ENCODE measurements at regions not wholly inside any gene's neighbourhood (a gene's known extent, or its start where the extent isn't known, plus 50 kb on each side); places are given as distances from the start of the nearest gene placed in this dataset.
"Not testable (repeated sequence)": the region's sequence is repeated elsewhere in the genome, so short reads cannot be mapped to it uniquely, and the experiment has no call there.

DNA sequence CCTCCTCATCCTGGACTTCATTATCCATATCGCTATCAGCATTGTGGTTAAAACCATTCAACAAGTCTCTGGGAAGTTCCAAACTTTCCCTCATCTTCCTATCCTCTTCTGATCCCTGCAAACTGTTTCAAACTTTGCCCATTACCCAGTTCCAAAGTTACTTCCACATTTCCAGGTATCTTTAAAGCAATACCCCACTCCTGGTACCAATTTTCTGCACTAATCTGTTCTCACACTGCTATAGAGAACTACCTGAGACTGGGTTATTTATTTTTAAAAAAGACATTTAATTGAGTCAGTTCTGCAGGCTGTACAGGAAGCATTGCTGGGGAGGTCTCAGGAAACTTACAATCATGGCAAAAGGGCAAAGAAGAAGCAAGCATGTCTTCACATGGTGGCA is 147.3 kb downstream of the ARL4A start:
- DNase-seq = no peak

DNA sequence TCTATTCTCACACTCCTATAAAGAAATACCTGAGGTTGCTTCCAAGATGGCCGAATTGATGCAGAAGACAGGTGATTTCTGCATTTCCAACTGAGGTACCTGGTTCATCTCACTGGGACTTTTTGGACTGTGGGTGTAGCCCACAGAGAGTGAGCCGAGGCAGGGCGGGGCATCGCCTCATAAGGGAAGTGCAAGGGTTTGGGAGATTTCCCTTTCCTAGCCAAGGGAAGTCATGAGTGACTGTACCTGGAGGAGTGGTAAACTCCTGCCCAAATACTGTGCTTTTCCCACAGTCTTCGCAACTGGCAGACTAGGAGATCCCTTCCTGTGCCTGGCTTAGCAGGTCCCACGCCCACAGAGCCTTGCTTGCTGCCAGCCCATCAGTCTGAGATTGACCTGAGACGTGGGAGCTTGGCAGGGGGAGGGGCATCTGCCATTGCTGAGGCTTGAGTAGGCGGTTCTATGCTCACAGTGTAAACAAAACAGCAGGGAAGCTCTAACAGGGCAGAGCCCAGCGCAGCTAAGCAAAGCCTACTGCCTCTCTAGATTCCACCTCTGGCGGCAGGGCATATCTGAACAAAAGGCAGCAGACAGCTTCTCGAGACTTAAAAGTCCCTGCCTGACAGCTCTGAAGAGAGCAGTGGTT is 152.2 kb downstream of the ARL4A start:
- DNase-seq = no peak

DNA sequence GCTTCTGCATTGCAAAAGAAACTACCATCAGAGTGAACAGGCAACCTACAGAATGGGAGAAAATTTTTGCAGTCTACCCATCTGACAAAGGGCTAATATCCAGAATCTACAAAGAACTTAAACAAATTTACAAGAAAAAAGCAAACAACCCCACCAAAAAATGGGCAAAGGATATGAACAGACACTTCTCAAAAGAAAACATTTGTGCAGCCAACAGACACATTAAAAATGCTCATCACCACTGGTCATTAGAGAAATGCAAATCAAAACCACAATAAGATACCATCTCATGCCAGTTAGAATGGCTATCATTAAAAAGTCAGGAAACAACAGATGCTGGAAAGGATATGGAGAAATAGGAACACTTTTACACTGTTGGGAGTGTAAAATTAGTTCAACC is 157.3 kb downstream of the ARL4A start:
- not testable (repeated sequence) for DNase-seq

DNA sequence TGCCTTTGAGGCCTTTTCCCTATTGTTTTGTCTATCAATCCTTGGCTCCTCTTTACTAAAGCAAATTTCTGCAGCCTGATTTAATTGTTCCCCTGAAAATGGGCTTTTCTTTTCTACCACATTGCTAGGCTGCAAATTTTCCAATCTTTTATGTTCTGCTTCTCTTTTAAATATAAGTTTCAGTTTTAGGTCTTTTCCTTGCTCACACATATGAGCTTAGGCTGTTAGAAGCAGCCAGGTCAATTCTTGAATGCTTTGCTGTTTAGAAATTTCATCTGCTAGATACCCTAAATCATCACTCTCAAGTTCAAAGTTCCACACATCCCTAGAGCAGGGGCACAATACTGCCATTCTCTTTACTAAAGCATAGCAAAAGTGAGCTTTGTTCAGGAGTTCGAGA is 159.6 kb downstream of the ARL4A start:
- DNase-seq = no peak

- no peak for DNase-seq
Measured at GRCh38 chr7:12851142-12851541, 163.7 kb downstream of the ARL4A start.

GRCh38 chr7:12851841-12852240 is 164.4 kb downstream of the ARL4A start:
- DNase-seq = no peak

DNA sequence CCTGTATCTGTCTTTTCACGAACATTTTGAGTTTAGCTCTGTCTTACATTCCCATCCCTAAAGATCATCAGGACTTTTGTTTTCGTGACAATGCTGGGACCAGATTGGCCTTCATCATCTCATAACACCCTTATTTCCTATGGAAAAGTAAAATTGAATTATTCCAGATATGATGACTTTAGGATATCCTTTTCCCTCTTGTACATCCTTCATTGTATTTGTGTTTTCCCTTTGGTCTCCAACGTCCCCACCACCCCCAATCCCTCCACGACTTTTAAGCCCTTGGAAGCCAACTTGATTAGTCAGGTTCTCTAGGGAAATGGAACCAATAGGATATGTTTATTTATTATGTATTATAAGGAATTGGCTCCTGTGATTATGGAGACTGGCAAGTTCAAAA is 167.6 kb downstream of the ARL4A start:
- DNase-seq = no peak

DNA sequence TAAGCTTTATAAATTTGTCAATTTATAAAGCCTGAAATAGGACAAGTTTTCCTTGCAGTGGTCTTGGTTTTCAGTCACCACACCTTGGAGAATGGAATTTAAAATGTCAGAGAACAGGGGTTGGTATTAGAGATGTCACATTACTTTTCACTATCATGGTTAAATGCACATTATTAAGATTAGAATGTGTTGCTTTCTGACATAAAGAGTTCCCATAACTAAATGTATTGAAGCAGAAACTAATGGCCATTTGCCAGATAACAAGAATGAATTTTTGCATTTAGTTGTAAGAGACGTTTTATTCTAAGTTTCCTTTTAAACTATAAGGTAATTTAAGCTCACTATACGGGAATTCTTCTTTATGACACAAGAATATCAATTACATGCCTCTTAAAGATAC is 172.3 kb downstream of the ARL4A start:
- no peak for DNase-seq

DNA sequence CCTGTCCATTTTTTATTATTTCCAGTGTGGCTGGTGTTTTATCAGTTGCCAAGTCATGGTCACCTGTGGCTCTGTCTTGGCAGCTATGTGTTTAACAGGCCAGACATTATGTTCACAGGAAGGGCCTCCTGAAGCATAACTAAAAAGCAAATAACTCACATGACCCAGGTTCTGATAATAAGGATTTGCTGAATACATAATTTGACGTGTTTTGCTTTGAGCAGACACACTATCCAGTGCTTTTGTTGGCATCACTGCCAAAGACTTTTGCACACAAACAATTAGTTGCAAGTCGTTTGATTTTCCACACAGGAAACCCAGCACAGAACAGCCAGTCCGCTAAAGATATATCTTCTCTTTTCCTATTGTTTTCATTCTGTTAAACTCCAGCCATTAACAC is 173.6 kb downstream of the ARL4A start:
- no peak for DNase-seq

- DNase-seq = no peak
Measured at GRCh38 chr7:12862146-12862545, 174.7 kb downstream of the ARL4A start.

DNA sequence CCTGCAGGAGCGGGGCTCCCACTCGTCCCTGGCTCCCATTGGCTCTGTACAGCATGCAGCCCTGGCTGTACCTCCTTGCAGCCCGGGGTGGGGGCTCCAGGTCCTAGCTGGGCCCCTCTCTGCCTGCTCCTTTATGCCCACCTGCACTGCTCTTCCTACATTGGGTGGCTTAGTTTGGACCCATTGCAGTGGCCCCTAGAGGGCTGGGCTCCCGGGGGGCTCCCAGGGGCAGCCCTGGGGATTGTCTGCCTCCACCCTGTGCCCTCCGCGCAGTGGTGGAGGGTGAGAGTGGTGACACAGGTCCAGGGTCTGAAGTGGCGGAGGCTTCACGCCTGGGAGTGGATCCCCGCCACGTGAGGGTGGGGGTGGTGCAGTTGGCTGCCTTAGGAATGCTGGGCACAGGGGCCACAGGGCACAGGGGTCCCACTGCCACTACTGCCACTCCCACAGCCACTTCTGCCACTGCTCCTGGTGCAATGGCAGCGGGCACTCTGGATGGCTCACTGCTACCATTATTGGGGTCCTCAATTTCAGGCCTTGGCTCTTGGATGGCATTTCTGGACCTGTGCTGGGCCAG is 177.1 kb downstream of the ARL4A start:
- no peak for DNase-seq

GRCh38 chr7:12865593-12865992 is 178.2 kb downstream of the ARL4A start:
- no peak for DNase-seq

- DNase-seq = no peak
Measured at GRCh38 chr7:12866207-12866606, 178.8 kb downstream of the ARL4A start.

DNA sequence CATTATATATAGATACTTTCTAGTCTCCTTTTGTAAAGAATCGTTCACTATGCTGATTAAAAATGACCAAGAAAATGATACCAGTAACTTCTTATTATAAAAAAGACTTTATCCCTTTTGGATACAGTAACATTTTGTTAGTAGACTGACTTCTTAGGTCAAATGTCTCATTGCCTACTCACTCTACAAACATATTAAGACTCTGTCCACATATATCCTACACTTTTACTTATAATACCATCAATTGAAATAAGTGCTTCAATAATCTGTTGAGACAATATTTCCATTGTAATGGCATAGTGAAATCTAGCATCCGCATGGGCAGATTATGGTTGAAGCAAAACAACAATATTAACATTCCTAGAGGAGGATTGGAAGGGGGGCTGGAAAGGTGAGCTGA is 180.6 kb downstream of the ARL4A start:
- DNase-seq = no peak

- DNase-seq = no peak
Measured at GRCh38 chr7:12870219-12870618, 182.8 kb downstream of the ARL4A start.

- DNase-seq = no peak
Measured at GRCh38 chr7:12872487-12872886, 185.1 kb downstream of the ARL4A start.

GRCh38 chr7:12873571-12873970 is 186.1 kb downstream of the ARL4A start:
- DNase-seq = no peak

DNA sequence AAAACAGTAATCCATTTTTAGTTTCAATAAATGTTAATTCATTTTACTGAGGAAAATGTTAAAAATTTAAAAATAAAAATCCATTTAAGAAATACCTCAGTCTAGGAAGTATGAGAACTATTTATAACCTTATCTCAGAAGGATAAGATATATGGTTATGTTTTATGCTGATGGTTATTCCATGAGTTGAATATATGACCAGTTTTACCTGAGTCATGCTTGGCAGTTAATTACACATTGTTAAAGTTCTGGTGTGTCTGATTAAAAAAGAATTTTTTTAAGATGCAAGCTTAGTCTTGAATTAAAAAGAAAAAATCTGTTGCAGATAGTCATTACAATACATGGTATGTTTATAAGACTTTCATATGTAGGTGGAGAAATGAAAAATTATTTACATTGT is 191.7 kb downstream of the ARL4A start:
- no peak for DNase-seq

- no peak for DNase-seq
Measured at GRCh38 chr7:12881712-12882111, 194.3 kb downstream of the ARL4A start.

DNA sequence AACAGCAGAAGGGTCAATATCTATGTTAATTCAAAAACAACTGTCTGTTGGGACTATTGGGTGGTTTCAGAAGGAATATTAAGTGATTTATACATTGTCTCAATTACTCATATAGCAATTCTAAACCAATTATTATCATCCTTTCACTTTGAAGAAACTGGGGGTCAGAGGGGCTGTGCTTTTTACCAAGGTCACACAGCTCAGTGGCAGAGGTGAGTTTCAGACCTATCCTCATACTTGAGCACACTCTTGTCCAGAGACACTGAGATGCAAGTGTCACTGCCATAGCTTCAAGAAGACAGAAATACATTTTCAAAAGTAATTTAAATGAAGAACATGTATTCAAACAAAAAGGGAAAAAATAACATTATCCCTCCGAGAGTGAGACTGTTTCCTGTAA is 195.3 kb downstream of the ARL4A start:
- DNase-seq = no peak

GRCh38 chr7:12884033-12884432 is 196.6 kb downstream of the ARL4A start:
- no peak for DNase-seq

DNA sequence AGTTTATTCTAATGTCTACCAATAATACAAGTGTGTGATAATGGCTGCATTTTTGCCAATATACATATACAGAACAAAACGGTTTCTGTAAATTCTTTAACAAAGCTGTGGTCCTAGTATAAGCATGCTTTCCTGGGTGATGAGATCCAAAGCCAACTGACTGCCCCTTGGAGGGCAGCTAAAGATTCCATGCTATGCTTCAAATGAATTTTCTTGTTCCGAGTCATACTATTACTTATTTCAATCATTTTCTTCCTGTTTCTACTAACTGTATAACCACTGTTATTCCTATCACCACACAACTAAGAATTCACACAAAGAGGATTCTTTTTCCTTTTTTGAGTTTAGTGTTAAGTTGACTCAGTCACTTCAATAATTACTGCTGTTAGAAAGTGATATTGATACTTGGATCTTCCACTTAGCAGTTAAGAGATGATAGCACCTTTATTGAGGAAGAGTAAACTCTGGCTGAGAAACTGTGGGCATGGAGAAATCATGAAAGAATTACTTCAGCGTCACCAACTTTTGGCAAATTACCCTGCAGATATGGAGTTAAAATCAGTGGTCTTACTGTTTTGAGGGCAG is 197.5 kb downstream of the ARL4A start:
- no peak for DNase-seq

DNA sequence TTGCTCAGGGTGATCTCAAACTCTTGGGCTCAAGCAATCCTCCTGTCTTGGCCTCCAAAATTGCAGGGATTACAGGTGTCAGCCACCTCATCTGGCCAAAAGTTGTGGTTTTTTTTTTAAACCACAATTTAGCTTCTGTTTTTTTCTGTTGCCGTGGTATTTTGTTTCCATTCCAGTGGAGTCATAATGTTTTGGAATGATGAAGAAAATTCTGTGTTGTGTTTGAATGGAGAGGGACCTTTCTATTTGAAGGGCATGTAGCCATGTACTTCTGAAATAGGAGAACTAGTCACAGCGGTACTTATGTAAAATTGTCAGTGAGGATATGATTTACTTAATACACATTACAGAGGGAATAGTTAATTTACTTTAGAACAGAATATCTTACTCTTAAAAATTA is 201.3 kb downstream of the ARL4A start:
- no peak for DNase-seq

- no peak for DNase-seq
Measured at GRCh38 chr7:12889391-12889790, 202.0 kb downstream of the ARL4A start.

- DNase-seq = no peak
Measured at GRCh38 chr7:12890586-12890985, 203.2 kb downstream of the ARL4A start.
